ENCODE measurements at regions not wholly inside any gene's neighbourhood (a gene's known extent, or its start where the extent isn't known, plus 50 kb on each side); places are given as distances from the start of the nearest gene placed in this dataset.
"Not testable (repeated sequence)": the region's sequence is repeated elsewhere in the genome, so short reads cannot be mapped to it uniquely, and the experiment has no call there.

GRCh38 chr3:68560728-68561127 is 371.6 kb downstream of the TAFA4 start:
- Mint-ChIP-seq H3K4me3 (ENCODE audit: unreplicated experiment) (no peak overlapping the region), H3K27ac (ENCODE audit: unreplicated experiment) (no peak overlapping the region), H3K9me3 (ENCODE audit: unreplicated experiment) (no peaks in the 10 kb centered on the region), H3K36me3 (ENCODE audit: unreplicated experiment) (no peaks in the 10 kb centered on the region), H3K27me3 (ENCODE audit: unreplicated experiment) (no peaks in the 10 kb centered on the region), H3K4me1 (ENCODE audit: low read depth, unreplicated experiment) (no peaks in the 10 kb centered on the region)
- no peak for DNase-seq
- no peak for TF ChIP-seq CTCF (IDR thresholded peaks at IDR 0.05; ENCODE audit: partially characterized antibody, unreplicated experiment)

- H3K4me1 Mint-ChIP-seq (ENCODE audit: low read depth, unreplicated experiment): no peaks in the 10 kb centered on the region
- H3K9me3 Mint-ChIP-seq (ENCODE audit: unreplicated experiment): peaks cover 2% of the 10 kb centered on the region
- TF ChIP-seq CTCF (IDR thresholded peaks at IDR 0.05; ENCODE audit: partially characterized antibody, unreplicated experiment): no peak
- H3K36me3 Mint-ChIP-seq (ENCODE audit: unreplicated experiment): no peaks in the 10 kb centered on the region
- DNase-seq: no peak
- H3K27me3 Mint-ChIP-seq (ENCODE audit: unreplicated experiment): no peaks in the 10 kb centered on the region
- H3K27ac Mint-ChIP-seq (ENCODE audit: unreplicated experiment): no peak overlapping the region
- H3K4me3 Mint-ChIP-seq (ENCODE audit: unreplicated experiment): no peak overlapping the region
Measured at GRCh38 chr3:68535782-68536181, 396.6 kb downstream of the TAFA4 start.

- TF ChIP-seq CTCF (IDR thresholded peaks at IDR 0.05; ENCODE audit: partially characterized antibody, unreplicated experiment): no peak
- Mint-ChIP-seq H3K27ac (ENCODE audit: unreplicated experiment) (no peak overlapping the region), H3K36me3 (ENCODE audit: unreplicated experiment) (no peaks in the 10 kb centered on the region), H3K27me3 (ENCODE audit: unreplicated experiment) (no peaks in the 10 kb centered on the region), H3K9me3 (ENCODE audit: unreplicated experiment) (no peaks in the 10 kb centered on the region), H3K4me1 (ENCODE audit: low read depth, unreplicated experiment) (no peaks in the 10 kb centered on the region), H3K4me3 (ENCODE audit: unreplicated experiment) (no peak overlapping the region)
- DNase-seq: no peak
Measured at GRCh38 chr3:68523330-68523729, 409.0 kb downstream of the TAFA4 start.

- H3K27ac Mint-ChIP-seq (ENCODE audit: unreplicated experiment): no peak overlapping the region
- H3K9me3 Mint-ChIP-seq (ENCODE audit: unreplicated experiment): no peaks in the 10 kb centered on the region
- TF ChIP-seq CTCF (IDR thresholded peaks at IDR 0.05; ENCODE audit: partially characterized antibody, unreplicated experiment): no peak
- no peaks in the 10 kb centered on the region for H3K27me3 Mint-ChIP-seq (ENCODE audit: unreplicated experiment)
- H3K36me3 Mint-ChIP-seq (ENCODE audit: unreplicated experiment): no peaks in the 10 kb centered on the region
- no peak overlapping the region for H3K4me3 Mint-ChIP-seq (ENCODE audit: unreplicated experiment)
- no peak for DNase-seq
- H3K4me1 Mint-ChIP-seq (ENCODE audit: low read depth, unreplicated experiment): no peaks in the 10 kb centered on the region
Measured at GRCh38 chr3:68515237-68515636, 417.1 kb downstream of the TAFA4 start.

GRCh38 chr3:68504201-68504600 is 428.1 kb downstream of the TAFA4 start:
- Mint-ChIP-seq H3K27me3 (ENCODE audit: unreplicated experiment) (no peaks in the 10 kb centered on the region), H3K4me3 (ENCODE audit: unreplicated experiment) (no peak overlapping the region), H3K27ac (ENCODE audit: unreplicated experiment) (no peak overlapping the region), H3K36me3 (ENCODE audit: unreplicated experiment) (no peaks in the 10 kb centered on the region), H3K9me3 (ENCODE audit: unreplicated experiment) (no peaks in the 10 kb centered on the region), H3K4me1 (ENCODE audit: low read depth, unreplicated experiment) (no peaks in the 10 kb centered on the region)
- DNase-seq: no peak
- TF ChIP-seq CTCF (IDR thresholded peaks at IDR 0.05; ENCODE audit: partially characterized antibody, unreplicated experiment): no peak

- H3K27ac Mint-ChIP-seq (ENCODE audit: unreplicated experiment); H3K4me3 Mint-ChIP-seq (ENCODE audit: unreplicated experiment); H3K36me3 Mint-ChIP-seq (ENCODE audit: unreplicated experiment); H3K4me1 Mint-ChIP-seq (ENCODE audit: low read depth, unreplicated experiment); H3K27me3 Mint-ChIP-seq (ENCODE audit: unreplicated experiment); DNase-seq; H3K9me3 Mint-ChIP-seq (ENCODE audit: unreplicated experiment): not testable (repeated sequence)
Measured at GRCh38 chr3:68485845-68486244, 446.5 kb downstream of the TAFA4 start.
